ENCODE measurements at regions not wholly inside any gene's neighbourhood (a gene's known extent, or its start where the extent isn't known, plus 50 kb on each side); places are given as distances from the start of the nearest gene placed in this dataset.

GRCh38 chr22:20655623-20656022, 118.3 kb upstream of the SERPIND1 start:
- TF ChIP-seq EP300 (IDR thresholded peaks at IDR 0.05; ENCODE audit: low read depth) (no peak), POLR2AphosphoS5 (IDR thresholded peaks at IDR 0.05) (no peak), CTCF (IDR thresholded peaks at IDR 0.05) (no peak), POLR2A (IDR thresholded peaks at IDR 0.05) (no peak)
- DNase-seq = no peak
- H3K4me3 ChIP-seq = no peak overlapping the region
- H3K36me3 ChIP-seq = no peaks in the 10 kb centered on the region
- H3K4me1 ChIP-seq = no peaks in the 10 kb centered on the region
- intact Hi-C loops (cut with DNase I; ENCODE audit: low total_unique reads) (no loop called here), in situ Hi-C loops (cut with MboI; ENCODE audit: low pct_ligation_motif_present in 1 of 4, low pct_unique_long_range_greater_than_20kb in 1 of 4, low sequenced_read_pairs in 3 of 4) (no loop called here)
- H3K27me3 ChIP-seq = peaks cover 13% of the 10 kb centered on the region
- no peak overlapping the region for H3K27ac ChIP-seq
- no peaks in the 10 kb centered on the region for H3K9me3 ChIP-seq

- Histone ChIP-seq H3K27ac (no peak overlapping the region), H3K27me3 (peaks cover 22% of the 10 kb centered on the region), H3K36me3 (no peaks in the 10 kb centered on the region), H3K4me1 (no peaks in the 10 kb centered on the region), H3K4me3 (no peak overlapping the region), H3K9me3 (no peaks in the 10 kb centered on the region)
- intact Hi-C loops (cut with DNase I; ENCODE audit: low total_unique reads) = no loop called here
- in situ Hi-C loops (cut with MboI; ENCODE audit: low pct_ligation_motif_present in 1 of 4, low pct_unique_long_range_greater_than_20kb in 1 of 4, low sequenced_read_pairs in 3 of 4) = no loop called here
- TF ChIP-seq POLR2A (IDR thresholded peaks at IDR 0.05) (no peak), POLR2AphosphoS5 (IDR thresholded peaks at IDR 0.05) (no peak), EP300 (IDR thresholded peaks at IDR 0.05; ENCODE audit: low read depth) (no peak)
- 96% methylated on average over 12 of the region's 12 CpGs; no CpG with 5 or more reads in 1 of the 2 donors for WGBS, 2 donors (ENCODE audit: low coverage in 1 of 2)
- no peak for DNase-seq
Measured at GRCh38 chr22:20656516-20656901, 117.4 kb upstream of the SERPIND1 start.

- H3K27me3 ChIP-seq = peaks cover 23% of the 10 kb centered on the region
- intact Hi-C loops (cut with DNase I; ENCODE audit: low total_unique reads) = no loop called here
- H3K4me3 ChIP-seq = no peak overlapping the region
- H3K36me3 ChIP-seq = no peaks in the 10 kb centered on the region
- H3K4me1 ChIP-seq = no peaks in the 10 kb centered on the region
- WGBS, 2 donors (ENCODE audit: low coverage in 1 of 2) = 85 to 90% methylated on average over 4 to 17 of the region's 17 CpGs
- TF ChIP-seq POLR2A (IDR thresholded peaks at IDR 0.05) = no peak
- TF ChIP-seq EP300 (IDR thresholded peaks at IDR 0.05; ENCODE audit: low read depth) = no peak
- TF ChIP-seq POLR2AphosphoS5 (IDR thresholded peaks at IDR 0.05) = no peak
- no peak for TF ChIP-seq CTCF (IDR thresholded peaks at IDR 0.05)
- H3K9me3 ChIP-seq = no peaks in the 10 kb centered on the region
- no peak for DNase-seq
- in situ Hi-C loops (cut with MboI; ENCODE audit: low pct_ligation_motif_present in 1 of 4, low pct_unique_long_range_greater_than_20kb in 1 of 4, low sequenced_read_pairs in 3 of 4) = no loop called here
- no peak overlapping the region for H3K27ac ChIP-seq
Measured at GRCh38 chr22:20656902-20657836, 116.7 kb upstream of the SERPIND1 start.

All from transverse colon (tissue), 4 donors.